Mesenchymal stem cell (in vitro differentiated cells and primary cell): ENCODE measurements at regions not wholly inside any gene's neighbourhood (a gene's known extent, or its start where the extent isn't known, plus 50 kb on each side); places are given as distances from the start of the nearest gene placed in this dataset.
A peak's percentile ranks its signal among the peaks of the same experiment; 100 is the strongest.

Experiments used
- DNase-seq: peaks from one replicate; pipeline ENCODE4 v3.0.0-alpha.2; 2013
- H2AFZ ChIP-seq: one replicate; pipeline ENCODE4 v1.6.1; 2013; ENCODE audit warnings: low read depth, mild to moderate bottlenecking, control low read depth, inconsistent platforms, low read length, moderate library complexity
- H2AK5ac ChIP-seq: 2 replicates; pipeline ENCODE4 v1.6.1; 2013; ENCODE audit warnings: low read length, moderate library complexity, mild to moderate bottlenecking, inconsistent platforms; ENCODE audit not compliant: severe bottlenecking
- H2BK120ac ChIP-seq: one replicate; pipeline ENCODE4 v1.6.1; 2013; ENCODE audit warnings: low read depth, mild to moderate bottlenecking, inconsistent platforms, low read length, moderate library complexity
- H2BK12ac ChIP-seq, 2 experiments: one replicate each; pipeline ENCODE4 v1.6.1; 2013; ENCODE audit warnings: inconsistent platforms in 2 of 2, low read length in 2 of 2, mild to moderate bottlenecking in 2 of 2, moderate library complexity in 2 of 2, control low read depth in 1 of 2
- H2BK15ac ChIP-seq: one replicate; pipeline ENCODE4 v1.6.1; 2013; ENCODE audit warnings: mild to moderate bottlenecking, low read depth, inconsistent platforms; ENCODE audit not compliant: poor library complexity, severe bottlenecking
- H2BK5ac ChIP-seq: 2 replicates; pipeline ENCODE4 v1.6.1; 2013; ENCODE audit warnings: low read depth, mild to moderate bottlenecking, low read length, control low read depth, inconsistent platforms; ENCODE audit not compliant: poor library complexity, severe bottlenecking
- H3K14ac ChIP-seq, 2 experiments: one replicate each; pipeline ENCODE4 v1.6.1; 2013; ENCODE audit warnings: inconsistent platforms in 2 of 2, low read length in 2 of 2, control low read depth in 1 of 2, mild to moderate bottlenecking in 1 of 2, moderate library complexity in 1 of 2
- H3K18ac ChIP-seq, 2 experiments: one replicate each; pipeline ENCODE4 v1.6.1; 2013; ENCODE audit warnings: inconsistent platforms in 2 of 2, low read length in 2 of 2, control low read depth in 1 of 2, low read depth in 1 of 2, mild to moderate bottlenecking in 1 of 2
- H3K23ac ChIP-seq, 2 experiments: one replicate each; pipeline ENCODE4 v1.6.1; 2013; ENCODE audit warnings: inconsistent platforms in 2 of 2, low read length in 2 of 2, mild to moderate bottlenecking in 2 of 2, moderate library complexity in 2 of 2, control low read depth in 1 of 2
- H3K27ac ChIP-seq: 2 replicates; pipeline ENCODE4 v1.5.1; 2013; ENCODE audit warnings: mild to moderate bottlenecking, moderate library complexity, low read length, control low read depth, inconsistent platforms; ENCODE audit not compliant: poor library complexity, severe bottlenecking
- H3K27me3 ChIP-seq, 2 experiments: 2 replicates each; pipeline versions ENCODE4 v1.6.1 to v1.7.0; 2013; ENCODE audit warnings: low read length in 2 of 2, mild to moderate bottlenecking in 2 of 2, moderate library complexity in 2 of 2, control low read depth in 1 of 2, inconsistent platforms in 1 of 2; ENCODE audit not compliant: control insufficient read depth in 1 of 2, insufficient read depth in 1 of 2
- H3K36me3 ChIP-seq, 2 experiments: 2 replicates each; pipeline versions ENCODE4 v1.6.1 to v1.7.0; 2013; ENCODE audit warnings: low read length in 2 of 2, control low read depth in 1 of 2, inconsistent platforms in 1 of 2, low read depth in 1 of 2, mild to moderate bottlenecking in 1 of 2; ENCODE audit not compliant: insufficient read depth in 2 of 2, control insufficient read depth in 1 of 2
- H3K4ac ChIP-seq, 2 experiments: one replicate each; pipeline ENCODE4 v1.6.1; 2013; ENCODE audit warnings: inconsistent platforms in 2 of 2, low read length in 2 of 2, mild to moderate bottlenecking in 2 of 2, moderate library complexity in 2 of 2, control low read depth in 1 of 2, low read depth in 1 of 2
- H3K4me1 ChIP-seq: 2 replicates; pipeline ENCODE4 v1.6.1; 2013; ENCODE audit warnings: low read depth, low read length, control low read depth; ENCODE audit not compliant: control insufficient read depth, insufficient read depth
- H3K4me2 ChIP-seq: 2 replicates; pipeline ENCODE4 v1.6.1; 2013; ENCODE audit warnings: low read length, mild to moderate bottlenecking, inconsistent platforms; ENCODE audit not compliant: poor library complexity, severe bottlenecking
- H3K4me3 ChIP-seq, 2 experiments: 2 replicates each; pipeline versions ENCODE4 v1.5.1 to v1.7.0; 2013; ENCODE audit warnings: low read length in 2 of 2, mild to moderate bottlenecking in 2 of 2, control low read depth in 1 of 2, low read depth in 1 of 2; ENCODE audit not compliant: insufficient read depth in 1 of 2
- H3K79me1 ChIP-seq: replicated peaks from 2 replicates; pipeline ENCODE4 v1.6.1; 2013; ENCODE audit warnings: mild to moderate bottlenecking, control low read depth, low read length, inconsistent platforms; ENCODE audit not compliant: poor library complexity, severe bottlenecking
- H3K9ac ChIP-seq: 2 replicates; pipeline ENCODE4 v1.7.0; 2013; ENCODE audit warnings: mild to moderate bottlenecking, low read length, moderate library complexity
- H3K9me3 ChIP-seq: 2 replicates; pipeline ENCODE4 v1.7.0; 2013; ENCODE audit warnings: mild to moderate bottlenecking, low read length; ENCODE audit not compliant: control insufficient read depth
- H4K8ac ChIP-seq: one replicate; pipeline ENCODE4 v1.6.1; 2013; ENCODE audit warnings: inconsistent platforms, mild to moderate bottlenecking, low read length, moderate library complexity
- H4K91ac ChIP-seq: one replicate; pipeline ENCODE4 v1.6.1; 2013; ENCODE audit warnings: mild to moderate bottlenecking, low read length, inconsistent platforms
- WGBS: methylation state at CpG from one replicate; pipeline ENCODE4 v1.1.7; 2013; ENCODE audit warnings: mixed read lengths; 5-methylcytosine and 5-hydroxymethylcytosine counted together

GRCh38 chr10:107800061-107800460 lies 635.6 kb upstream of the SORCS1 start:
- H3K4me2 ChIP-seq: no peak overlapping the region
- no peaks in the 10 kb centered on the region for H3K27me3 ChIP-seq
- no peaks in the 10 kb centered on the region for H3K36me3 ChIP-seq
- no peak overlapping the region for H3K23ac ChIP-seq
- no peak overlapping the region for H4K91ac ChIP-seq
- no peak for DNase-seq
- H2AK5ac ChIP-seq: no peak overlapping the region
- H3K4me1 ChIP-seq: no peaks in the 10 kb centered on the region
- no peak overlapping the region for H3K27ac ChIP-seq
- H3K4me3 ChIP-seq: no peak overlapping the region
- no peak overlapping the region for H3K14ac ChIP-seq
- no peak overlapping the region for H2BK12ac ChIP-seq
- no peak overlapping the region for H3K4ac ChIP-seq
- no peak overlapping the region for H2AFZ ChIP-seq
- no peak overlapping the region for H4K8ac ChIP-seq
- H3K9ac ChIP-seq: no peak overlapping the region
- H2BK15ac ChIP-seq: no peak overlapping the region
- no peaks in the 10 kb centered on the region for H3K79me1 ChIP-seq
- 89% methylated on average over 1 of the region's 1 CpG for WGBS
- H3K9me3 ChIP-seq: no peaks in the 10 kb centered on the region
- H2BK120ac ChIP-seq: no peak overlapping the region
- no peak overlapping the region for H2BK5ac ChIP-seq
- no peak overlapping the region for H3K18ac ChIP-seq

- H3K36me3 ChIP-seq: no peaks in the 10 kb centered on the region
- H3K79me1 ChIP-seq: no peaks in the 10 kb centered on the region
- H4K91ac ChIP-seq: no peak overlapping the region
- no peak overlapping the region for H3K23ac ChIP-seq
- no peak overlapping the region for H3K4me3 ChIP-seq
- H3K9me3 ChIP-seq: peaks cover 34% of the 10 kb centered on the region
- no peak overlapping the region for H4K8ac ChIP-seq
- H3K4ac ChIP-seq: no peak overlapping the region
- H2AFZ ChIP-seq: no peak overlapping the region
- H3K4me2 ChIP-seq: no peak overlapping the region
- H2BK15ac ChIP-seq: no peak overlapping the region
- no peak overlapping the region for H2BK5ac ChIP-seq
- no peak overlapping the region for H3K9ac ChIP-seq
- no peaks in the 10 kb centered on the region for H3K4me1 ChIP-seq
- H2AK5ac ChIP-seq: no peak overlapping the region
- no peak overlapping the region for H3K18ac ChIP-seq
- no peak overlapping the region for H3K27ac ChIP-seq
- H2BK120ac ChIP-seq: no peak overlapping the region
- no peak overlapping the region for H2BK12ac ChIP-seq
- WGBS: no CpG with 5 or more reads among the region's 1 CpG
- H3K27me3 ChIP-seq: no peaks in the 10 kb centered on the region
- DNase-seq: peak; percentile 6
- H3K14ac ChIP-seq: no peak overlapping the region
Observed at GRCh38 chr10:107790271-107790670, 625.8 kb upstream of the SORCS1 start.

GRCh38 chr10:107771066-107771465 lies 606.6 kb upstream of the SORCS1 start:
- Histone ChIP-seq H4K8ac (no peak overlapping the region), H2BK5ac (no peak overlapping the region), H2AK5ac (no peak overlapping the region), H2AFZ (no peak overlapping the region), H3K4me3 (no peak overlapping the region), H3K14ac (no peak overlapping the region), H3K36me3 (no peaks in the 10 kb centered on the region), H4K91ac (peak overlapping the region; percentile 50), H2BK120ac (no peak overlapping the region), H3K27me3 (no peaks in the 10 kb centered on the region), H3K9ac (no peak overlapping the region), H3K79me1 (no peaks in the 10 kb centered on the region), H3K9me3 (peaks cover 33% of the 10 kb centered on the region), H3K4me1 (no peaks in the 10 kb centered on the region), H3K4ac (no peak overlapping the region), H2BK15ac (no peak overlapping the region), H3K23ac (no peak overlapping the region), H3K18ac (no peak overlapping the region), H3K4me2 (no peak overlapping the region), H3K27ac (no peak overlapping the region), H2BK12ac (peak overlapping the region in 1 of 2 experiments; percentile 54)
- 96% methylated on average over 1 of the region's 1 CpG for WGBS
- DNase-seq: no peak

DNA sequence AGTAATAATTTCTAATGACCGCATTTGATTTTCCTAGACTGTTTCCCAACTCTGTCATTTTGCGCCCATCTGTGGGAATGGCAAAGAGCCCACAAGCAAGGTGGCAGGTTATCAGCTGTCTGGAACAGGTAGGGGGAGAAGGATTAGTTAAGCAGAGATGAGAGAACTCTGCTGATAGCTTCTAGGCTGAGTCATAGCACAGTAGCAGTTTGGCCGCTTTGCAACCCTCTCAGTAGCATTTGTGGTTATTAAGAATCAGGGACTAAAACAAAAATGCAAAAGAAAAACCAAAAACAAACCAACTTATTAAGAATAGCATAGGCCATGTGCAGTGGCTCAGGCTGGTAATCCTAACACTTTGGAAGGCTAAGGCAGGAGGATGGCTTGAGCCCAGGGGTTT lies 602.7 kb upstream of the SORCS1 start:
- H3K27ac ChIP-seq: no peak overlapping the region
- H3K4ac ChIP-seq: no peak overlapping the region
- H3K9me3 ChIP-seq: peaks cover 8% of the 10 kb centered on the region
- no peaks in the 10 kb centered on the region for H3K79me1 ChIP-seq
- H2BK12ac ChIP-seq: no peak overlapping the region
- H3K27me3 ChIP-seq: no peaks in the 10 kb centered on the region
- H3K14ac ChIP-seq: no peak overlapping the region
- no peak overlapping the region for H3K4me3 ChIP-seq
- H3K36me3 ChIP-seq: no peaks in the 10 kb centered on the region
- no peak overlapping the region for H2BK120ac ChIP-seq
- H3K4me2 ChIP-seq: no peak overlapping the region
- 68% methylated on average over 3 of the region's 3 CpGs for WGBS
- H2BK15ac ChIP-seq: no peak overlapping the region
- no peak overlapping the region for H4K91ac ChIP-seq
- H3K9ac ChIP-seq: no peak overlapping the region
- no peak for DNase-seq
- no peak overlapping the region for H2AFZ ChIP-seq
- no peaks in the 10 kb centered on the region for H3K4me1 ChIP-seq
- H2BK5ac ChIP-seq: no peak overlapping the region
- H2AK5ac ChIP-seq: no peak overlapping the region
- no peak overlapping the region for H3K18ac ChIP-seq
- no peak overlapping the region for H3K23ac ChIP-seq
- no peak overlapping the region for H4K8ac ChIP-seq
